ENCODE measurements at regions not wholly inside any gene's neighbourhood (a gene's known extent, or its start where the extent isn't known, plus 50 kb on each side); places are given as distances from the start of the nearest gene placed in this dataset.

DNA sequence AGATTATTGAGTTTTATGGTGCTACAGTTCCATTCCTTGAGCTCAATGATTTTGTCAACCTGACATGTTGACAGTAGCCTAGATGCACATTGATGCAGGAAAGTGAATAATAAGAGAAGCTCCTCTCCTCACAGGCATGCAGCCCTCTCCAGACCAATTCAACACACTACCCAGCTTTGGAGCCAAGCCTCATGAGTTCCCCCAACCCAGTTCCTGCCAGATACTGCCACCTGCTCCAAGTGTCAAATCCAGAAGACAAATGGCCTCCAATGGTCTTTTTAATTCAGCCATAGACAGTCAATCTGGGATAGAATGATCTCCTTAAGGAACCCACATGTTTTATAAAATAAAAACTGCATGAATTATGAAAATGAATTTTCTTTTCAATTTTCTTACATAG is 83.7 kb upstream of the ARHGEF3 start:
- no peaks in the 10 kb centered on the region for H3K9me3 ChIP-seq
- no peak overlapping the region for H3K27ac ChIP-seq
- no peak overlapping the region for H3K4me3 ChIP-seq
- H3K4me1 ChIP-seq: peaks cover 0 to 39% (median 19%) of the 10 kb centered on the region in 4 donors
- DNase-seq: no peak
- H3K36me3 ChIP-seq: no peaks in the 10 kb centered on the region
- no peaks in the 10 kb centered on the region for H3K27me3 ChIP-seq
- TF ChIP-seq, protein P1, sequence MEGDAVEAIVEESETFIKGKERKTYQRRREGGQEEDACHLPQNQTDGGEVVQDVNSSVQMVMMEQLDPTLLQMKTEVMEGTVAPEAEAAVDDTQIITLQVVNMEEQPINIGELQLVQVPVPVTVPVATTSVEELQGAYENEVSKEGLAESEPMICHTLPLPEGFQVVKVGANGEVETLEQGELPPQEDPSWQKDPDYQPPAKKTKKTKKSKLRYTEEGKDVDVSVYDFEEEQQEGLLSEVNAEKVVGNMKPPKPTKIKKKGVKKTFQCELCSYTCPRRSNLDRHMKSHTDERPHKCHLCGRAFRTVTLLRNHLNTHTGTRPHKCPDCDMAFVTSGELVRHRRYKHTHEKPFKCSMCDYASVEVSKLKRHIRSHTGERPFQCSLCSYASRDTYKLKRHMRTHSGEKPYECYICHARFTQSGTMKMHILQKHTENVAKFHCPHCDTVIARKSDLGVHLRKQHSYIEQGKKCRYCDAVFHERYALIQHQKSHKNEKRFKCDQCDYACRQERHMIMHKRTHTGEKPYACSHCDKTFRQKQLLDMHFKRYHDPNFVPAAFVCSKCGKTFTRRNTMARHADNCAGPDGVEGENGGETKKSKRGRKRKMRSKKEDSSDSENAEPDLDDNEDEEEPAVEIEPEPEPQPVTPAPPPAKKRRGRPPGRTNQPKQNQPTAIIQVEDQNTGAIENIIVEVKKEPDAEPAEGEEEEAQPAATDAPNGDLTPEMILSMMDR (IDR thresholded peaks at IDR 0.05): no peak
- intact Hi-C loops (cut with DNase I; ENCODE audit: low total_unique reads): no loop called here

DNA sequence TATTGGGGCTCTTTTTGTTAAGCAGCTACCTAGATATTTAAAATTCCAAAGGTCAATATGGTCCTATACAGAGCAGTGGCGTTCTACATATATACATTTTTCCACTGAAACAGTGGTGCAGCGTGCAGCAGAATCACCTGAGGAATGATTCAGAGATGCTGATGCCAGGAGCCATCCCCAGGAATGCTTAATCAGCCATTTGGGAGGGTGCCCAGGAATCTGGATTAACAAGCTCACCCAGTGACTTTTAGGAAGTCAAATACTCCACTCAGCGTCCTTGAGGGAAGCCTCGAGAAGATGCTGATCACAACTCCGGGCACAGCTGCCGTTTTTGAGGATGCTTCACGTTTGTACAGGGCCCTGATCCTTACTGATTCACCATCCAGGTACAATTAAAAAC is 82.6 kb upstream of the ARHGEF3 start:
- TF ChIP-seq POLR2AphosphoS5 (IDR thresholded peaks at IDR 0.05): no peak
- TF ChIP-seq POLR2A (IDR thresholded peaks at IDR 0.05): no peak
- TF ChIP-seq, protein P1 (IDR thresholded peaks at IDR 0.05): no peak
- no peak for TF ChIP-seq EP300 (IDR thresholded peaks at IDR 0.05)
- H3K36me3 ChIP-seq: no peaks in the 10 kb centered on the region
- peaks cover 0 to 30% (median 11%) of the 10 kb centered on the region in 4 donors for H3K4me1 ChIP-seq
- no peak overlapping the region for H3K27ac ChIP-seq
- H3K9me3 ChIP-seq: no peaks in the 10 kb centered on the region
- no peaks in the 10 kb centered on the region for H3K27me3 ChIP-seq
- H3K4me3 ChIP-seq: no peak overlapping the region
- WGBS, 5 donors: 59 to 67% (median 66%) methylated on average over 7 of the region's 7 CpGs
- DNase-seq: no peak
- intact Hi-C loops (cut with DNase I; ENCODE audit: low total_unique reads): no loop called here

GRCh38 chr3:56883828-56884227 is 82.1 kb upstream of the ARHGEF3 start:
- intact Hi-C loops (cut with DNase I; ENCODE audit: low total_unique reads): no loop called here
- Histone ChIP-seq H3K27me3 (no peaks in the 10 kb centered on the region), H3K9me3 (no peaks in the 10 kb centered on the region), H3K4me3 (no peak overlapping the region), H3K4me1 (peaks cover 0 to 24% (median 11%) of the 10 kb centered on the region in 4 donors), H3K36me3 (no peaks in the 10 kb centered on the region), H3K27ac (no peak overlapping the region)
- TF ChIP-seq POLR2A (IDR thresholded peaks at IDR 0.05) (no peak), POLR2AphosphoS5 (IDR thresholded peaks at IDR 0.05) (no peak), EP300 (IDR thresholded peaks at IDR 0.05) (no peak)
- TF ChIP-seq, protein P1 (IDR thresholded peaks at IDR 0.05): no peak
- DNase-seq: no peak

GRCh38 chr3:56882896-56883295 is 81.1 kb upstream of the ARHGEF3 start:
- no peaks in the 10 kb centered on the region for H3K9me3 ChIP-seq
- intact Hi-C loops (cut with DNase I; ENCODE audit: low total_unique reads): no loop called here
- no peaks in the 10 kb centered on the region for H3K36me3 ChIP-seq
- no peak for DNase-seq
- H3K4me1 ChIP-seq: peaks cover 0 to 24% (median 9%) of the 10 kb centered on the region in 4 donors
- H3K4me3 ChIP-seq: no peak overlapping the region
- TF ChIP-seq, protein P1 (IDR thresholded peaks at IDR 0.05): no peak
- TF ChIP-seq EP300 (IDR thresholded peaks at IDR 0.05): no peak
- no peak for TF ChIP-seq POLR2A (IDR thresholded peaks at IDR 0.05)
- no peak for TF ChIP-seq POLR2AphosphoS5 (IDR thresholded peaks at IDR 0.05)
- no peaks in the 10 kb centered on the region for H3K27me3 ChIP-seq
- no peak overlapping the region for H3K27ac ChIP-seq

- DNase-seq: no peak
- intact Hi-C loops (cut with DNase I; ENCODE audit: low total_unique reads): no loop called here
- TF ChIP-seq POLR2AphosphoS5 (IDR thresholded peaks at IDR 0.05) (no peak), POLR2A (IDR thresholded peaks at IDR 0.05) (no peak), EP300 (IDR thresholded peaks at IDR 0.05) (no peak)
- TF ChIP-seq, protein P1 (IDR thresholded peaks at IDR 0.05): no peak
- Histone ChIP-seq H3K27me3 (no peaks in the 10 kb centered on the region), H3K4me3 (no peak overlapping the region), H3K9me3 (no peaks in the 10 kb centered on the region), H3K27ac (no peak overlapping the region), H3K4me1 (peaks cover 0 to 21% (median 8%) of the 10 kb centered on the region in 4 donors), H3K36me3 (no peaks in the 10 kb centered on the region)
- 82 to 96% (median 91%) methylated on average over 2 of the region's 2 CpGs for WGBS, 5 donors
Observed at GRCh38 chr3:56881841-56882240, 80.1 kb upstream of the ARHGEF3 start.

Measured in stomach (tissue), 8 donors.